ENCODE measurements at regions not wholly inside any gene's neighbourhood (a gene's known extent, or its start where the extent isn't known, plus 50 kb on each side); places are given as distances from the start of the nearest gene placed in this dataset.
"Not testable (repeated sequence)": the region's sequence is repeated elsewhere in the genome, so short reads cannot be mapped to it uniquely, and the experiment has no call there.

DNA sequence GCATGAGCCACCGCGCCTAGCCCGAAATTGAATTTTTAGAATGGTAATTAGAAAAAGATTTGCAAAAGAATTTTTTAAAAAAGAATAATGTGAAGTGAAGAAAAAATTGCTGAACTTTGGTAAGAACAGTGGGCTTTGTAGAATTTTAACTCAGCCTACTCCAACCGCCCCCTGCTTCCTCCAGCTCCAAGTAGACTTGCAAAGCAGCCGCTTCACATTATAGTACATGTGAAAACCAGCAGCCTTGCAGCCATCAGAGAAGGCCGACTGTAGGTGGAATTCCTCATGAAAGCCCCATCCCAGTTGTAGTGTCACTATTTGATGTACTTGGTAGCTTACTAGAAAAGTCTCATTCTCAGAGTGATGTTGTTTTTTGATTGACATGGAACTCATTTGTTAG is 835.6 kb downstream of the TBC1D32 start:
- no peak for DNase-seq (ENCODE audit: low spot score)

- DNase-seq (ENCODE audit: low spot score) = no peak
Observed at GRCh38 chr6:120496661-120497060, 837.6 kb downstream of the TBC1D32 start.

DNA sequence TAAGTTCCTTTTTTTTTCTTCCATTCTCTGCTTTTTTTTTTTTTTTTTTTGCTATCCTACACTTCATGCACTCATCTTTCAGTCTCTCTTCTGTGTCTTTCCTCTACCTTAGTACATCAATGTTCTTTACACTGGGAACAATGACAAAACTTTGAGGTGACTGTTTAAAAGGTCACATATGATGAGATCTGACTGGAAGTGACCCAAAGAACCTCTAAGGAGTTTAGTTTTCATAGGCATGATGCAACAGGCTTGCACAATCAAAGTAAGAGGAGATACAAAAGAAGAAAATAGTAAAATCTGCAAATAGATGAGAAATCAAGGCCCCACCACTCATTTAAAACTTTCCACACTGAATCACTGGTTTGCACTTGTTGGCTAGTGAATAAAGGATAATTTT is 840.8 kb downstream of the TBC1D32 start:
- no peak for DNase-seq (ENCODE audit: low spot score)

GRCh38 chr6:120489941-120490340 is 844.3 kb downstream of the TBC1D32 start:
- no peak for DNase-seq (ENCODE audit: low spot score)

DNA sequence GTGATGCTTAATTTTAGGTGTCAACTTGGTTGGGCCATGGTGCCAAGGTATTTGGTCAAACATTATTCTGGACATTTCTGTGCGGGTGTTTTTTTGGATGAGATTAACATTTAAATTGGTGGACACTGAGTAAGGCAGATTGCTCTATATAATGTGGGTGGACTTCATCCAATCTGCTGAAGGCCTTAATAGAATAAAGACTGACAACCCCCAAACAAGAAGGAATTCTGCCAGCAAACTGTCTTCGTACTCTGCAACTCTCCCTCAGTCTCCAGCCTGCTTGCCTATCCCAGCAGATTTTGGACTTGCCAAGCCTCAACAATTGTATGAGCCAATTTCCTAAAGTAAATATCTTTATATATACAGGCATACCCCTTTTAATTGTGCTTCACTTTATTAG is 850.1 kb downstream of the TBC1D32 start:
- DNase-seq (ENCODE audit: low spot score) = no peak

DNA sequence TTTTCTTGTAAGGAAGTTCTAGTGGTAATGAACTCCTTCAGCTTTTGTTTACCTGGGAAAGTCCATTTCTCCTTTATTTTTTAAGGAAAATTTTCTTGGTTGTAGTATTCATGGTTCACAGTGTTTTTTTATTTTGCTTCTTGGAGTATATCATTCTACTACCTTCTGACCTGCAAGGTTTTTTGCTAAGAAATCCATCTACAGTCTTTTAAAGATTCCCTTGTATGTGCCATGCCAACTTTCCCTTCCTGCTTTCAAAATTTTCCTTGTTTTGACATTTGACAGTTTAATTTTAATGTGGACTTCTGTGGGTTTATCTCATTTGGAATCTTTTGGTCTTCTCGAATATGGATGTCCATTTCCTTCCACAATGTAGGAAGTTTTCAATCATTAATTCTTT is 855.6 kb downstream of the TBC1D32 start:
- DNase-seq (ENCODE audit: low spot score) = no peak

GRCh38 chr6:120473804-120474203 is 860.5 kb downstream of the TBC1D32 start:
- DNase-seq (ENCODE audit: low spot score) = no peak

DNA sequence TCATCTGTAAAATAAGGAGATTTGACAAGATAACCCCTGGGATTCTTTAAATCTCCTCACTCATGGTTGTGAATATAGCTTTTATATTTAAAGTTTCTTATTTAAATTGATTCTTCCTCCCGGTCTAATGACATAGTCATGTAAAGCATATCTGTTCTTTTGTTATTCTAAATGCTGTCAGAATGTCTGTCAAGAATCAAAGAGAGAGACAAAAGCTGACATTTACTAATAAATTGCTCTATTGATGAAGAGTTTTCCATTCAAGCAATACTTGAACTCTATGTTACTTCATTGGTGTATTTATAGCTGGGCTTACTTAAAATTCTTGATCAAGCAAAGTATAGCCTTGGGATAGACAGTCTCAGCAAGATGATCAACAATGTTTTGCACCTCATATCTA is 865.8 kb downstream of the TBC1D32 start:
- DNase-seq (ENCODE audit: low spot score) = no peak

DNA sequence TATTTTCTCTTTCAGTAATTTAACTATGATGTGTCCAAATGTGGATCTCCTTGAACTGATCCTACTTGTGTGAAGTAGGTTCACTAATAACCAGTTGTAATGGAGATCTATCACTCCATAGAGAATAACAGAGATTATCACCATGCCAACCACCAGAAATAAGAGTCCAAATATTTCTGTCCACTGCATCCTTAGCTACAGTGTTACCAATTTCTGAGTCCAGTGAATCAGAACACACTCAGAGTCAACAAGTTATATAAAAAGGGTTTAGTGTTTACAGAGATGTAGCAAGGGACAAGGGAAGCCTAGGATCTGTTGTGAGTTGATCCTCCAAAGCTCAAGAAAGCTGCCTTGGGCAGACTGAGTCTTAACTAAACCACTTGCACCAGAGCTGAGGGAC is 882.8 kb downstream of the TBC1D32 start:
- no peak for DNase-seq (ENCODE audit: low spot score)

DNA sequence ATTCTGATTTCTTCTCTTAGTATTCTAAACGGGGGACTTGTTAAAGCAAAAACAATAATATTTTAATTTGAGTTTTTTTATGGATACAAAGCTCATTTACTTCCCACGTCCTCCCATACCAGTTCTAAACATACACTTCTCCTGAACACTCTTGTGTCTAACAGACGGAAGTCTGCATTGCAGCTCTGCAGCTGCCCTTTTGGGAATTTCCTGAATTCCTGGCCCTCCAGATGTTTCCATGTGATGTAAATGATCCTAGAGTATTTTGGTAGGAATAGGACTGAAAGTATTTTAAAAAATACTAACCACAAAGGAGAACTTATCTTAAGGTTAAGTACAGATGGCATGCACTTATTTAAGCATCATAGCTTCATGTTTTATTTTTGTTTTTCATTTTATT is 886.7 kb downstream of the TBC1D32 start:
- no peak for DNase-seq (ENCODE audit: low spot score)

GRCh38 chr6:120432840-120433239 is 901.4 kb downstream of the TBC1D32 start:
- DNase-seq (ENCODE audit: low spot score) = not testable (repeated sequence)

- no peak for DNase-seq (ENCODE audit: low spot score)
Observed at GRCh38 chr6:120431841-120432240, 902.4 kb downstream of the TBC1D32 start.

DNA sequence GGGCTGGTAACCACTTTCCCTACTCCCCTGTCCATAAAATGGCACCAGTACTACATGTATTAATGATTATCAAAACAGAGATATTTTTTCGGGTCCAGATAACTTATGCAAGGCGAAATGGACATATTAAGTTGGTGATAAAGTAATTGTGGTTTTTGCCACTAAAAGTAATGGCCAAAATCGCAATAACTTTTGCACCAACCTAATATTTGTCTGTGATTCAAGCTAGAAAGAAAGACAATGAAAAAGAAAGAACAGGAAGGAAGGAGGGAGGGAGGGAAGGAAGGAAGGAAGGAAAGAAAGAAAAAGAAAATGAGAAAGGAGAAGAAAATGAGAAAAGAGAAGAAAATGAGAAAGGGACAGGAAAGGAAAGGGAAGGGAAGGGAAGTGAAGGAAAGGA is 922.9 kb downstream of the TBC1D32 start:
- no peak for DNase-seq (ENCODE audit: low spot score)

- DNase-seq (ENCODE audit: low spot score) = no peak
Observed at GRCh38 chr6:120410586-120410985, 923.7 kb downstream of the TBC1D32 start.

GRCh38 chr6:120407696-120408095 is 926.6 kb downstream of the TBC1D32 start:
- no peak for DNase-seq (ENCODE audit: low spot score)

GRCh38 chr6:120405947-120406346 is 928.3 kb downstream of the TBC1D32 start:
- DNase-seq (ENCODE audit: low spot score) = no peak

DNA sequence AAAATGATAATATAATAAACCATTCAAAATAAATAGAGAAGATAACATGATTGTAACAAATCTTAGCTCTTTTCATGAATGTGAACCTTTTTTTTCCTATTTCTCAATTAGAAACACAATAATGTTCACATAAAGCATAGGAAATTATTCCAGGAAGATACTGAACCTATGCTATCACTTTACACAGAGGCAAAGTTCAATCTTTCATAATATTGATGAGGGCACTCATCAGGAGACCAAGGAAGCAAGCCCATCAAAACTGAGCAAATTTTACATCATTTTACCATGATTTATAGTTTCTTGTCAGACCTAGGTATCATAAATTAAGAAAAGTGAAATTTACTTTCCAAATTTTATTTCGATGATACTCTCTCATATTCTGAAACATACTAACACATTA is 938.5 kb downstream of the TBC1D32 start:
- DNase-seq (ENCODE audit: low spot score) = no peak

- no peak for DNase-seq (ENCODE audit: low spot score)
Observed at GRCh38 chr6:120395330-120395729, 939.0 kb downstream of the TBC1D32 start.

- no peak for DNase-seq (ENCODE audit: low spot score)
Observed at GRCh38 chr6:120392941-120393340, 941.3 kb downstream of the TBC1D32 start.

GRCh38 chr6:120384671-120385070 is 949.6 kb downstream of the TBC1D32 start:
- DNase-seq (ENCODE audit: low spot score) = no peak

GRCh38 chr6:120383681-120384080 is 950.6 kb downstream of the TBC1D32 start:
- DNase-seq (ENCODE audit: low spot score) = no peak

DNA sequence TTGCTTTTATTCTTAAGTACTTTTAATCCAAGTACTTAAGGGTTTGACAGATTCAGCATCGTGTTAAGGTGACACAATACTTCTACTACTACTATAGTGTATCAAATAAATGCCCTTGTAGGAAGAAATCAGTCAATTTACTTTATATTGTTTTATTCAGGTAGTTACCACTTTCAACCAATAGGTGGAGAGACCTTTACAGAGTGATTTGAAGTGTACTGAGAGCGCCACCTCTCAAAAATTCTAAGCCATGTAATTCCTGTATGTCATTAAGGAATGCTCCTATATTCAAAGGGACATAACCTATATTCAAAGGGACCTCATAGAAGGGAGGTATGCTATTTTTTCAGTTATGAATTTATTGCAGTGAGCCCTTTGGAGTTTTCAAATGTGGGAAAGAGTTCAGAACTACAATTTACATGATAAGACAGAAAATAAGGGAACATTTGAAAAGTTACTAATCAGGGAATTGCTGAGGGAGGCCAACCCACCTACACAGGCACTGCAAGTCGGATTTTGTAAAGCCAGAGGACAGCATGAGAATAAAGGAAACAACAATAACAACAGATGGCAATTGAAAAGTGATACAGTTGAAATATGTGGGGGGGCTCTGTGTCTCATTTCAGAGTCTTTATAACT is 955.6 kb downstream of the TBC1D32 start:
- DNase-seq (ENCODE audit: low spot score) = no peak

DNA sequence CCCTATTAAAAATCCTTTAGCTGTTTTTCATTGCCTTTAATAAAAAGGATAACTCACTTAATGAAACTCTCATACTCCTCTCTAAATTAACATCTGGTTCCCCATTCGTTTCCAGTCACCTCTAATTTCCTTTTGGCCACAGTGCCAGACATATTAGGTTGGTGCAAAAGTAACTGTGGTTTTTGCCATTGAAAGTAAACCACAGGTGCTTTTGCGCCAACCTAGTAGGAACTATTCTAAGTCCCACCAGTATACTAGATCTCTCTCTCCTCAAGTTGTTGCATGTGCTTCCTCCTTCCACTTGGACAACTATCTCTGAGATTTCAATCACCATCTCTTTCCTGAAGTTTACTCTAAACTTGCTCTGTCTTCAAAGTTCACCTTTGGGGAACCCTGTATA is 961.1 kb downstream of the TBC1D32 start:
- no peak for DNase-seq (ENCODE audit: low spot score)

GRCh38 chr6:120363429-120363828 is 970.9 kb downstream of the TBC1D32 start:
- no peak for DNase-seq (ENCODE audit: low spot score)

- DNase-seq (ENCODE audit: low spot score) = not testable (repeated sequence)
Observed at GRCh38 chr6:120358535-120358934, 975.7 kb downstream of the TBC1D32 start.
